Head of caudate nucleus (tissue), 42 donors: ENCODE measurements at regions not wholly inside any gene's neighbourhood (a gene's known extent, or its start where the extent isn't known, plus 50 kb on each side); places are given as distances from the start of the nearest gene placed in this dataset.
"Not testable (repeated sequence)": the region's sequence is repeated elsewhere in the genome, so short reads cannot be mapped to it uniquely, and the experiment has no call there.

Experiments
- DNase-seq, 42 donors: peaks; one replicate each; pipeline versions ENCODE4 v3.0.0 to v3.0.0-alpha.2; 2020 to 2021; ENCODE audit warnings: mixed read lengths in 7 of 42
- intact Hi-C: fragments of 100-400 bp; cut with DNase I; formaldehyde crosslinking; loops from one replicate; pipeline ENCODE4 v1.15.0; 2022

DNA sequence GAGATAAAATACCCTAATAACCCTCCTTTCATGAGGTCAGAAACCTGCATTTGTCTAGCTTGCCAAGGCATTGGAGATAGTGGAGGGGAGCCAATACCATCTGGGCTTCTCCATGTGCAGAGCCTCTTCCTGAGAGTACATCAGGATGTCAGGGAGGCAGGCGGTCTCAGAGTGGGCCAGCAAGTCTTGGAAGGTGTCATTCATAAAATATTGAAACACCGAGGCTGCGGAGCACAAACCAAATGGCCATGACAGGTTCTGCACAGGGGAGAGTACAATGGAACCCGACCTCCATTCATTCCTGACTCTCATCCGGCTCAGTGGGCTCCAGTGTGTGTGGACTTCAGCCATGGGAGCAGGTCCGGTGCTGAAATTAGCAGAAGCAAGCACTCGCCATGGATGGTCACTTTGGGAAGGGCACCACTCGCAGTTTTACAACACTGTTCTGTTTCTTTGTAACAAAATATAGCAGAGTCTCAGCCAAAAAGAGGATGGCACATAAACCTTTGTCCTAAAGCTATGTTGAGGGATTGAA, 446.6 kb downstream of the SIPA1L2 start:
- intact Hi-C loops, result no loop called here
- no peak for DNase-seq

DNA sequence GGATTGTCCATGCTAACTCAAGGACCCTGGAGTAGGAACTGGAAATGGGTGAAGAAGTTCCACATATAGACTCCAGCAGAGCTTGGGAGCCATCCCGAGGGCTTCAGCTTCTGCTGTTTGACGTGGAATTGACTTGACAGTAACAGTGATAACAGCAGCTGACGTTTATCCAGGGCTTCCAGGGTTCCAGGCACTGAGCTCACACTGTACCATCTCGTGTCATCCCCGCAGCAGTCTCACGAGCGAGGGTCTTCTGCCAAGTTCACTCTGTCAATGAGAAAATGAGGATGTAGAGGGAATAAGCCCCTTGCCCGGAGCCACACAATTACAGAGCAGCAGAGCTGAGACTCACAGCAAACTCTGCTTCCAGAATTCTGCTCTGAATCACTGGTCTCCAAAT, 447.7 kb downstream of the SIPA1L2 start:
- DNase-seq, result no peak
- intact Hi-C loops, result no loop called here

DNA sequence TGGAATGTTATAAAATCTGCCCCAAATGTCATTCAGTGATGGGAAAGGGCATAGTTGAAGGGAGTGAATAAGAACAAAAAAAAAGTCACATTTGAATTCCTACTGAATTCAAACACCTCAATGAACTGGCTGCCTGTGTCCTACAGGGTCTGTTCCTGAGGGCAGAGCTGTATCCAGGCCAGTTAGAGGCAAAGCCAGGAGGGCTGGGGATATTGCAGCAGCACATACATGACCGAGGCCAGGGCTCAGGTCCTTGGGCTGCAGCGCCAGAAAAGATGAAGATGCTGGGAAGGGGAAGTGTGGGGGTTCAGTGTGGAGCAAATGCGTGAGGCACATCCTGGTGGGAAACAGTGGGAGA, 449.2 kb downstream of the SIPA1L2 start:
- intact Hi-C loops, result no loop called here
- DNase-seq, result no peak

DNA sequence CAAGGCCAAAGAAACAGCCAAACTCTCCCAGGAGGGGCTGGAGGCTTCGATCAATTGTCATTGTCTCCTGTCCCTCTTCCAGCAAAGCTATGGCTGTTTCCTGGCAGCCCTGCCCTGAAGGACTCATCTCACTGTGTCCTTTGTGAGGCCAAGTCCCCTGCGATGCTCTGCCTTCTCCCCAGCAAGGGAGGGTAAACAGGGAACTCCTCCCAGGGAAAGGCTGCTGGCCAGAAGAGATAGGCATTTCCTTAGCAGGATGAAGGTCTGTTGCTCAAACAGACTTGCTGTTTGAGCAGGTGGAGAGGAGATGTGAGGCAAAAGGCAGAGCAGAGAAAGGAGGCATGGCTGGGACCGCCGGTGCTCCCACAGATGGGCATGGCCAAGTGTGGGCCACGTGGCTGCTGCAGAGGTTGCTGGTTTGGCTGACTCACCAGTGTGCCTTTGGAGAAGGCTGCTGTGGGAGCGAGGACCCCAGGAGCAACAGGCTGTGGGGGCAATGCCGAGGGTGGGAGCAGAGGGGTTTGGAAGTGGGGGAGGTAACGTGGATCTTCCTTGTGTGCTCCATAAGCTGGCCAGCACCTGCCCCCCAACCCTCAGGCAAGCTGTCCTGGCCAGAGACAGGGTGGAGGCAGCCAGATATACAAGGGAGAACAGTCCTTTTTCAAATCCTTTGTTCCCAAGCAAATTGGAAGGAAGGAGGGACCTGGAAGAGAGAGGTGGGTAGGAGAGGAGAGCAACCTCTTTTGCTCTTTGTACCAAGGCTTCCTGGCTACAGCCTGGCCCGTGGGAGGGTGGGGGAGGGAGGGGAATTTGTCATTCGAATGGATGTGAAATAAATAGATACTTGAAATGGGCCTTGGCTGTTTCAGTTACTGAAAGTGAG, 449.8 kb downstream of the SIPA1L2 start:
- DNase-seq, result no peak
- intact Hi-C loops, result no loop called here

DNA sequence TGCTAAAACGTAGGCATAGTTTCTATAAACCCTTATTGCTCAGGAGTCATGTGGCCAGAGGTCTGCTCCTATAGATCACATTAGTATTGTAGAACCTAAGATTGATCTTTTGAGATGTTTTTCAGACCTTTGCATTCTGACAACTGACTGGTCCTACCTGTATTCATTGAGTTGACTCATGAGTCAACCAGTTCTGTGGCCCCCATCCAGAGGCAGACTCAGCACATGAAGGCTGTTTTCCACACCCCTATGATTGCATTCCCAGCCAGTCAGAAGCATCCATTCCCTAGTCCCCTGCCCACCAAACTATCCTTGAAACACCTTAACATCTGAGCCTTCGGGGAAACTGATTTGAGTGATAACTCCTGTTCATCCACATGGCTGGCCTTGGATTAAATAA, 451.7 kb downstream of the SIPA1L2 start:
- no peak for DNase-seq
- intact Hi-C loops, result no loop called here

DNA sequence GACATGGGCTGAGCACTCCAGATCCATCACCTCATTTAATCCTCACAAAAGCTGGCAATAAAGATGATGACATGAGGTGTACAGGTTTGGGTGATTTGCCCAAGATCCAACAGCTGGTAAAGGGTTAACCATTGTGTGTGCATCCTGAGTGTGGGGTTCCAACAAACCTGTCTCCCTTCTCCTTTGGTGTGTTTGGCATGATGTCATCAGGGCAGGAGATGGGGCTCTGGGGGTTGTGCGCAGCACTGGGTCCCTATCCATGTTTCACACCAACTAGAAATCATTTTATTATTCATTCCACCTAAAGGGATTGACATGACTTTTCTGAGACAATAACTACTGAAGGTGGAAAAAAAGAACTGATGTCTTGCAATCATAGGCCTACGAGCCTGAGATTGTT, 452.5 kb downstream of the SIPA1L2 start:
- intact Hi-C loops, result no loop called here

DNA sequence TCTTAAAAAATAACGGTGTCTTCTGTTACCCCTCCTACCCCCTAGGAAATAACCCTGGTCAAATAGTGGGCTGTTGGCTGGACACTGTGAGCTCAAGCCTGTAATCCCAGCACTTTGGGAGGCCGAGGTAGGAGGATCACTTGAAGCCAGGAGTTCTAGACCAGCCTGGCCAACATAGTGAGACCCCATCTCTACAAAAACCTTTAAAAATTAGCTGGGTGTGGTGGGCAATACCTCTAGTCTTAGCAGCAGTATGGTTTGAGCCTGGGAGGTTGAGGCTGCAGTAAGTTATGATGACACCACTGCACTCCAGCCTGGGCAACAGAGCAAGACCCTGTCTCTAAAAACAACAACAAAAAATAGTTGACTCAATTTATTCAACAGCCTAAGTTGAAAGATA, 453.7 kb downstream of the SIPA1L2 start:
- DNase-seq, result no peak
- intact Hi-C loops, result no loop called here

More for the DNA sequence above, 452.5 kb downstream of the SIPA1L2 start:
- no peak for DNase-seq

DNA sequence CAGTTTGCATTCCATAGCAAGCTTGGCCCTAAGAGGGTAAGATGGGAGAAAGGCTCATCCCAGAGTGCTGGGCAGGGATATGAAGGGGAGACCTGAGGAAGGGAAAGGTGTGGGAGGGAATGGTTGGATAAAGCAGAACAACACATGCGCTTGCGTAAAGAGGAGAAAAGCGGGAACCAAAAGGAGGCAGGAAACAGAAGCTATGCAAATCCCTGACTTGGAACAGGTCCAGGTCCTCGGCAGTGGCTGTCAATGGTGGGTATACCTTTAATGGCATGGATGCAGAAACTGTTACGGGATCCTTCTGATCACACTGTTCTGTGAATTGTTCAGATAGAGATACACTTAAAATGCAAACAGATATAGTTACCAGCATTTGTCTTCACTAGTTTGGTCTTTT, 455.6 kb downstream of the SIPA1L2 start:
- intact Hi-C loops, result no loop called here
- peak in 11 of 42 donors; percentile 12 to 39 (median 26) for DNase-seq

DNA sequence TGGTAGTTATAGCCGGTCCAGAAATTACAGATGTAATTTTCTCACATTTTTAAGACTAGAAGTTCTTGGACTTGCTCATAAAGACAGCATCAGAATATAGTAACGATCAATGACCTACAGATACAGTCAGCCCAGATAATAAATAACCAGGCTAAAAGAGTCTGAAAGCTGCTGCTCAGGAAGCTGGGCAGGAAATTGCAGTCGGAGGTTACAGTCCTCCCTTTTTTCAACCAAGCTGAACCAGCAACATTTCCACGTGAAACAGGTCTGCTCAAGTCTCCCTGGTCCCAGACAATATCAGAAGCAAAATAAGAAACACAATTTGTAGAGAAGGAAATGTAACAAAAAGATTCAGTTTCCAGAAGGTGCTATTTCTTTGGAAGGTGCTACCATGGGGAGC, 457.4 kb downstream of the SIPA1L2 start:
- DNase-seq, result peak in 1 of 42 donors; percentile 23
- intact Hi-C loops, result no loop called here

DNA sequence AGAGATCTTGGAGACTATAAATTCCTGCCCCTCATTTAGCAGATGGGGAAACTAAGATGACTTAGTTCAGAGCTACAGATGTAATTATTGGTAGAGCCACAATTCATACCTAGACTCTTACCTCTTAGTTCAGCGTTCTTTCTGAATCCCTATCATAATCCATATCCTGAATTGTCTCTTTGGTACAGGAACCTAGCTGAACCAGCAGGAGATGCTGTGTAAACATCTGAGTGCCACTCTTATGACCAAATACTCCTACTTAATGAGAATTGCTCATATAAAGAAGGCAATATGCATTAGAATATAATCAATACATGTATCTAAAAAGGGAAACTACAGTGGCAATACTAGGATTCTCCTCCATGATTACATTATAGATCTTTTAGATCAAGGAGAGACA, 459.0 kb downstream of the SIPA1L2 start:
- intact Hi-C loops, result no loop called here
- no peak for DNase-seq

DNA sequence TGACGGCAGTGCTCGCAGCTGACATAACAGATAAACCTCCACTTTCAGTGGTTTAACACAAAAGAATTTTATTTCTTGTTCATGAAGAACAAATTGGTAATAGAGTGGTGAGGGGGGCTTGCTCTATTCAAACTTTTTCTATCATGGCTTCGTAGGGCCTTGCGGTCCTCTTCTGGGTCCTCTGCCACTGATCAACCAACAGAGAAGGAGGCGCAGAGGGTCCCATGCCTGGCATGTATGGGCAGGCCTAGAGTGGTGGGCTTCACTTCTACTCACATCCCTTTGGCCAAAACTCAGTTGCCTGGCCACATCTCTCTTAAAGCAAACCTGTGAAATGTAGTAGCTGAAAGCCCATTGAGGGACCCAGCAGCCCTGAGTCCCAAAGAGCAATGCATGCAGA, 460.5 kb downstream of the SIPA1L2 start:
- DNase-seq, result no peak
- intact Hi-C loops, result no loop called here

DNA sequence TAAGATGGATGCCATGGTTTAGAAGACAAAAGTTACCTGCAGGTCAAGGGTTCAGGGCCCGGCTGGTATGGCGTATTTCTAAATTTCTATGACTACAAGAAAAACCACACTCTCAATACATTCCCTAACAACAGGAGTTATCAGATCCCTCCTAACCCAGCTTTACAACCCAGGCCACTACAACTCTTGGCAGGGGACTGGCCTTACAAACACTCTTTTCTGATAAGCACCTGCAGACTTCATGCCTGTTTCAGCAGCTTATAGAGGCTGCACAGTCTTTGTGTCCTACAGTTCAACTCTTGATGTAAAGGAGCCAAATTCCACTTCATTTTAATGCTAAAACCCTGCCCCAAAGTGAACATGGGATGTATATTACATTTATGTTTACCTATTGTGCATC, 461.4 kb downstream of the SIPA1L2 start:
- intact Hi-C loops, result no loop called here
- DNase-seq, result no peak

DNA sequence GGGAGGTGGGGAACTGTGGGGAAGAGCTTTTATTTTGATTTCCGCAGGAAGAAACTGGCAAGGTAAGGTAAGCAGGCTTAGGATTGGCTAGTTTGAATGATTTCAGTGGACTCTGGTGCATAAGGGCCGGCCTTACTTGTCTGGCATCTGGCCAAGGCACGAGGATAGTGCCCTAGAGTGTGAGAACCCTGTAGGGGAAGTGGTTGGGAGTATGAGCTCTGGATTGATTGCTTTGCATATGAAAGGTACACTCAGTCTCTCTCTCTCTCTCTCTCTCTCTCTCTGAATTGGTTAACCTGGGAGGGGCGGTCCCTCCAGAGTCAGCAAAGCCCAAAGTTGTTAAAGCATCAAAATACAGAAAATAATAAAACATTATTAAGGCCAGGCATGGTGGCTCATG, 463.0 kb downstream of the SIPA1L2 start:
- no peak for DNase-seq
- intact Hi-C loops, result no loop called here

DNA sequence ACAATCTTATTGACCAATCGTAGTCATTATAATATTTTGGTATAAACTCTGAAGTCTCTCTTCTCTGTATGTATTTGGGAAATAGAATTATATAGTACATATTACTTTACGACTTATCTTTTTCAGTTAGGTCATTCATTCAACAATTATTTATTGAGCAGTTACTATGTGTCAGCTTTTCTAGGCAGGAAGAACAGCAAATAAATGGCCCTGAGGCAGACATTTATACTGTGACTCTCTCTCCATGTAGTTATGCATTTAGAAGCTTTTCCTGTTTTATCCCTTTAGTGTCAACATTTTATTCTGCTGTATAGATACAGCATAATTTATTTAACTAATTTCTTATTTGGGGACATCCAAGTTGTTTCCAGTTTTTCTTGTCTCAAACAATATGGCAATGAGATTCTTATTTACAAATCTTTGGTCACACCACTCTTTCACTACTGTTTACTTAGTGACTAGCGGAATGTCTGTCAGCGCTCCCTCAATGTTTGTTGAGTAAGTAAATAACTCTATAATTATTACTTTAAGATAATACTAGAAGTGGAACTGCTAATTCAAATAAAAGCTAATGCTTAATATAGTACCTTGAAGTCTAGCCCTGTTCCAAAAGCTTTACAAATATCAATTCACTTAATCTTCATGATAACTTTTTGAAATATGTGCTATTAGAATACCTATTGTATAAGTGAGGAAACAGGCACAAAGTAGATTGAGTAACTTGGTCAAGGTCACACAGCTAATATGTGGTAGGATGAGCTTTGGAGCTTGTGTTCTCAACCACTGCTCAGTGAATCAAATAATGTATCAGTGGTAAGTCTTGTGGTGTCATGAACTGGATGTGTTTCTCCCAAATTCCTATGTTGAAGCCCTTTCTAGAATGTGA, 465.6 kb downstream of the SIPA1L2 start:
- no peak for DNase-seq
- intact Hi-C loops, result no loop called here

DNA sequence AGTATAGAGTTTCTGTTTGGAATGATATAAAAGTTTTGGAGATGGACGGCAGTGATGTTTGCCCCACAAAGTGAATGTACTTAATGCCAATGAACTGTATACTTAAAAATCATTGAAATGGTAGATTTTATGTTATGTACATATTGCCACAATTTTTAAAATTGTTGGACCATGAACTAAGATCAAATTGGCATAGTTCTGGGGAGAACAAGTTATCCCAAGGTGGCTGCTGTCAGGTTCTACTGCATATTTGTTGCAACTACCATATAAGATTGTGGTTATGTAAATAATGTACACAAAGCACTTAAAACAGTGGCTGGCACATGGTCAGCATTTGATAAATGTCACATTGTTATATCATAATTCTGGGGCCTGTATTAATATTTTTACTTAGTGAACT, 466.4 kb downstream of the SIPA1L2 start:
- DNase-seq, result no peak
- intact Hi-C loops, result no loop called here

DNA sequence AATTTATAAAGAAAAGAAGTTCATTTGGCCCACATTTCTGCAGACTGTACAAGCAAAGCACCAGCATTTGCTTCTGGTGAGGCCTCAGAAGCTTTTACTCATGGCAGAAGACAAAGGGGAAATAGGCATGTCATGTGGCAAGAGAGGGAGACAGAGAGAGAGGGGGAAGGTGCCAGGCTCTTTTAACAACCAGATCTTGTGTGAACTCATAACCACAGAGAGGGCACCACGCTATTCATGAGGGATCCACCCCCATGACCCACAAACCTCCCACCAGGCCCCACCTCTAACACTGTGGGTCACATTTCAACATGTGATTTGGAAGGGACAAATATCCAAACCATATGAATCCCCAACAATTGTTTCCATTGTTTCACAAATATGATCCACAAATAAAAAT, 467.9 kb downstream of the SIPA1L2 start:
- intact Hi-C loops, result no loop called here
- DNase-seq, result no peak

DNA sequence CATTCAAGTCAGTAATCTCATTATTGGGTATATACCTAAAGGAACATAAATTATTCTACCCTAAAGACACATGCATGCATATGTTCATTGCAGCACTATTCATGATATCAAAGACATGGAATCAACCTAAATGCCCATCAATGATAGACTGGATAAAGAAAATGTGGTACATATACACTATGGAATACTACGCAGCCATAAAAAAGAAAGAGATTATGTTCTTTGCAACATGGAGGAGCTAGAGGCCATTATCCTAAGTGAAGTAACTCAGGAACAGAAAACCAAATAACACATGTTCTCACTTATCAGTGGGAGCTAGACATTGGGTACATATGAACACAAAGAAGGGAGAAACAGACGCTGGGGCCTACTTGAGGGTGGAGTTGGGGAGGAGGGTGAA, 471.4 kb downstream of the SIPA1L2 start:
- DNase-seq, intact Hi-C loops: not testable (repeated sequence)

DNA sequence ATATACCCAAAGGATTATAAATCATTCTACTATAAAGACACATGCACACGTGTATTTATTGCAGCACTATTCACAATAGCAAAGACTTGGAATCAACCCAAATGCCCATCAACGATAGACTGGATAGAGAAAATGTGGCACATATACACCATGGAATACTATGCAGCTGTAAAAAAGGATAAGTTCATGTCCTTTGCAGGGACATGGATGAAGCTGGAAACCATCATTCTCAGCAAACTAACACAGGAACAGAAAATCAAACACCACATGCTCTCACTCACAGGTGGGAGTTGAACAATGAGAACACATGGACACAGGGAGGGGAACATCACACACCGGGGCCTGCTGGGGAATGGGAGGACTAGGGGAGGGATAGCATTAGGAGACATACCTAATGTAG, 473.9 kb downstream of the SIPA1L2 start:
- DNase-seq, intact Hi-C loops: not testable (repeated sequence)

DNA sequence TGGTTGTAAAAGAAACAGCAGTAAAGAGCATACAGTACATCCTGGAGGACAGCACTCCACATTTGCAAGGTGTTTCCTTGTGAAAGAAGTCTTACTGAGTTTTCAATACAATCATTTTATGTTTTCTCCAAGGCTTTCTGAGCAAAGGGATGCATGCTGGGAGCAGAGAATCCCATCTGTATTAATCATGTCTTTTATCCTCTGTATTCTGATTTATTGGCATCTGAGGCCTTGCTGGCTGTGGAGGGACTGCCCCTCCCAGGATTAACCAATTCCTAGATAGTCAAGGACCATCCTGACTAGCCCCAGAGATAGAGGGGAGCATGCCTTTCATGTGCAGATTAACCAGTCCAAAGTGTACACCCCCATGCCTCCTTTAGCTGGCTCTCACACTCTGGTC, 476.3 kb downstream of the SIPA1L2 start:
- intact Hi-C loops, result no loop called here

More for the DNA sequence above, 476.3 kb downstream of the SIPA1L2 start:
- no peak for DNase-seq
